HG02798 (cell line): ENCODE measurements at regions not wholly inside any gene's neighbourhood (a gene's known extent, or its start where the extent isn't known, plus 50 kb on each side); places are given as distances from the start of the nearest gene placed in this dataset.

Experiments used
- ATAC-seq: cut with Tn5 transposase; IDR thresholded peaks from one replicate; pipeline ENCODE4 v1.9.1; 2021; ENCODE audit warnings: mild to moderate bottlenecking; ENCODE audit not compliant: unreplicated experiment, poor library complexity

GRCh38 chr20:20939006-20939405, 167.2 kb downstream of the LINC00237 start:
- ATAC-seq = no peak

GRCh38 chr20:20938599-20938998, 167.6 kb downstream of the LINC00237 start:
- ATAC-seq = no peak

- ATAC-seq = no peak
Observed at GRCh38 chr20:20938131-20938530, 168.0 kb downstream of the LINC00237 start.

GRCh38 chr20:20933142-20933958, 172.8 kb downstream of the LINC00237 start:
- ATAC-seq = no peak

- ATAC-seq = no peak
Observed at GRCh38 chr20:20932156-20932555, 174.0 kb downstream of the LINC00237 start.

GRCh38 chr20:20931632-20932031, 174.5 kb downstream of the LINC00237 start:
- ATAC-seq = no peak

- no peak for ATAC-seq
Observed at GRCh38 chr20:20931024-20931423, 175.1 kb downstream of the LINC00237 start.

- no peak for ATAC-seq
Observed at GRCh38 chr20:20930500-20930899, 175.7 kb downstream of the LINC00237 start.

- no peak for ATAC-seq
Observed at GRCh38 chr20:20929341-20929740, 176.8 kb downstream of the LINC00237 start.

GRCh38 chr20:20926222-20926905, 179.8 kb downstream of the LINC00237 start:
- no peak for ATAC-seq

GRCh38 chr20:20920433-20920832, 185.7 kb downstream of the LINC00237 start:
- ATAC-seq = no peak

GRCh38 chr20:20915844-20916243, 190.3 kb downstream of the LINC00237 start:
- ATAC-seq = no peak

GRCh38 chr20:20904501-20904831, 192.0 kb upstream of the RALGAPA2 start:
- ATAC-seq = no peak

GRCh38 chr20:20903773-20904500, 191.5 kb upstream of the RALGAPA2 start:
- no peak for ATAC-seq

- ATAC-seq = no peak
Observed at GRCh38 chr20:20897922-20898321, 185.5 kb upstream of the RALGAPA2 start.

- no peak for ATAC-seq
Observed at GRCh38 chr20:20897145-20897544, 184.7 kb upstream of the RALGAPA2 start.

- ATAC-seq = no peak
Observed at GRCh38 chr20:20896606-20897005, 184.2 kb upstream of the RALGAPA2 start.

- no peak for ATAC-seq
Observed at GRCh38 chr20:20895537-20895936, 183.1 kb upstream of the RALGAPA2 start.

GRCh38 chr20:20894753-20895152, 182.3 kb upstream of the RALGAPA2 start:
- no peak for ATAC-seq

- ATAC-seq = no peak
Observed at GRCh38 chr20:20894280-20894679, 181.8 kb upstream of the RALGAPA2 start.

GRCh38 chr20:20892328-20892727, 179.9 kb upstream of the RALGAPA2 start:
- no peak for ATAC-seq
